ENCODE measurements at regions not wholly inside any gene's neighbourhood (a gene's known extent, or its start where the extent isn't known, plus 50 kb on each side); places are given as distances from the start of the nearest gene placed in this dataset.

GRCh38 chr13:104805346-104805745 lies 1730.1 kb downstream of the EFNB2 start:
- TF ChIP-seq CEBPB (IDR thresholded peaks at IDR 0.05) (no peak), CREB1 (IDR thresholded peaks at IDR 0.05; ENCODE audit: low read depth) (no peak), RAD21 (IDR thresholded peaks at IDR 0.05; ENCODE audit: low read depth) (no peak)

- no peak for TF ChIP-seq TAF1 (IDR thresholded peaks at IDR 0.05; ENCODE audit: low read depth)
- TF ChIP-seq NFIC (IDR thresholded peaks at IDR 0.05) = no peak
- TF ChIP-seq CEBPB (IDR thresholded peaks at IDR 0.05) = no peak
- no peak for TF ChIP-seq RAD21 (IDR thresholded peaks at IDR 0.05; ENCODE audit: low read depth)
- TF ChIP-seq MAX (IDR thresholded peaks at IDR 0.05) = no peak
- no peak for TF ChIP-seq YY1 (IDR thresholded peaks at IDR 0.05; ENCODE audit: low read depth)
- no peak for TF ChIP-seq TCF12 (IDR thresholded peaks at IDR 0.05; ENCODE audit: low read depth)
- TF ChIP-seq FOXM1 (IDR thresholded peaks at IDR 0.05; ENCODE audit: borderline replicate concordance, low read depth) = no peak
These were observed 1732.9 kb upstream of the SLC10A2 start for GRCh38 chr13:104799152-104799551.

GRCh38 chr13:104798486-104798885 lies 1732.3 kb upstream of the SLC10A2 start:
- TF ChIP-seq FOXM1 (IDR thresholded peaks at IDR 0.05; ENCODE audit: borderline replicate concordance, low read depth) = no peak
- TF ChIP-seq YY1 (IDR thresholded peaks at IDR 0.05; ENCODE audit: low read depth) = no peak
- TF ChIP-seq RAD21 (IDR thresholded peaks at IDR 0.05; ENCODE audit: low read depth) = no peak
- TF ChIP-seq NFIC (IDR thresholded peaks at IDR 0.05) = no peak
- TF ChIP-seq REST (IDR thresholded peaks at IDR 0.05; ENCODE audit: low read depth) = no peak
- no peak for TF ChIP-seq EGR1 (IDR thresholded peaks at IDR 0.05)
- TF ChIP-seq EP300 (IDR thresholded peaks at IDR 0.05; ENCODE audit: borderline replicate concordance) = no peak
- no peak for TF ChIP-seq ZBTB7A (IDR thresholded peaks at IDR 0.05; ENCODE audit: low read depth)
- TF ChIP-seq TEAD4 (IDR thresholded peaks at IDR 0.05) = no peak
- TF ChIP-seq TAF1 (IDR thresholded peaks at IDR 0.05; ENCODE audit: low read depth) = no peak
- TF ChIP-seq USF1 (IDR thresholded peaks at IDR 0.05) = no peak
- no peak for TF ChIP-seq CEBPB (IDR thresholded peaks at IDR 0.05)
- TF ChIP-seq TCF12 (IDR thresholded peaks at IDR 0.05; ENCODE audit: low read depth) = no peak
- TF ChIP-seq MAX (IDR thresholded peaks at IDR 0.05) = no peak

- no peak for TF ChIP-seq YY1 (IDR thresholded peaks at IDR 0.05; ENCODE audit: low read depth)
- no peak for TF ChIP-seq RAD21 (IDR thresholded peaks at IDR 0.05; ENCODE audit: low read depth)
- no peak for TF ChIP-seq TAF1 (IDR thresholded peaks at IDR 0.05; ENCODE audit: low read depth)
- TF ChIP-seq TEAD4 (IDR thresholded peaks at IDR 0.05) = no peak
- TF ChIP-seq FOXM1 (IDR thresholded peaks at IDR 0.05; ENCODE audit: borderline replicate concordance, low read depth) = no peak
- no peak for TF ChIP-seq ZBTB7A (IDR thresholded peaks at IDR 0.05; ENCODE audit: low read depth)
- no peak for TF ChIP-seq MAX (IDR thresholded peaks at IDR 0.05)
- no peak for TF ChIP-seq USF1 (IDR thresholded peaks at IDR 0.05)
These were observed 1730.4 kb upstream of the SLC10A2 start for GRCh38 chr13:104796581-104796980.

GRCh38 chr13:104785952-104786351 lies 1719.7 kb upstream of the SLC10A2 start:
- no peak for TF ChIP-seq TAF1 (IDR thresholded peaks at IDR 0.05; ENCODE audit: low read depth)
- no peak for TF ChIP-seq CEBPB (IDR thresholded peaks at IDR 0.05)
- no peak for TF ChIP-seq CREB1 (IDR thresholded peaks at IDR 0.05; ENCODE audit: low read depth)
- no peak for TF ChIP-seq ZBTB7A (IDR thresholded peaks at IDR 0.05; ENCODE audit: low read depth)
- TF ChIP-seq RAD21 (IDR thresholded peaks at IDR 0.05; ENCODE audit: low read depth) = no peak
- TF ChIP-seq USF1 (IDR thresholded peaks at IDR 0.05) = no peak
- TF ChIP-seq TCF12 (IDR thresholded peaks at IDR 0.05; ENCODE audit: low read depth) = no peak
- TF ChIP-seq FOXM1 (IDR thresholded peaks at IDR 0.05; ENCODE audit: borderline replicate concordance, low read depth) = no peak
- TF ChIP-seq REST (IDR thresholded peaks at IDR 0.05; ENCODE audit: low read depth) = no peak
- no peak for TF ChIP-seq TEAD4 (IDR thresholded peaks at IDR 0.05)

- TF ChIP-seq TAF1 (IDR thresholded peaks at IDR 0.05; ENCODE audit: low read depth) (no peak), TEAD4 (IDR thresholded peaks at IDR 0.05) (no peak), CREB1 (IDR thresholded peaks at IDR 0.05; ENCODE audit: low read depth) (no peak), FOXM1 (IDR thresholded peaks at IDR 0.05; ENCODE audit: borderline replicate concordance, low read depth) (no peak), USF1 (IDR thresholded peaks at IDR 0.05) (no peak), TCF12 (IDR thresholded peaks at IDR 0.05; ENCODE audit: low read depth) (no peak), YY1 (IDR thresholded peaks at IDR 0.05; ENCODE audit: low read depth) (no peak), ZBTB7A (IDR thresholded peaks at IDR 0.05; ENCODE audit: low read depth) (no peak), NFIC (IDR thresholded peaks at IDR 0.05) (no peak), RAD21 (IDR thresholded peaks at IDR 0.05; ENCODE audit: low read depth) (no peak), EP300 (IDR thresholded peaks at IDR 0.05; ENCODE audit: borderline replicate concordance) (no peak), REST (IDR thresholded peaks at IDR 0.05; ENCODE audit: low read depth) (no peak), EGR1 (IDR thresholded peaks at IDR 0.05) (no peak), CEBPB (IDR thresholded peaks at IDR 0.05) (no peak)
These were observed 1718.7 kb upstream of the SLC10A2 start for GRCh38 chr13:104784891-104785290.
